ENCODE measurements at regions not wholly inside any gene's neighbourhood (a gene's known extent, or its start where the extent isn't known, plus 50 kb on each side); places are given as distances from the start of the nearest gene placed in this dataset.

- no peak for DNase-seq
- Histone ChIP-seq H3K4me1 (ENCODE audit: low read depth) (no peaks in the 10 kb centered on the region), H3K4me3 (no peak overlapping the region), H3K36me3 (ENCODE audit: low read depth) (no peaks in the 10 kb centered on the region), H3K9me3 (no peaks in the 10 kb centered on the region)
- no peak for ATAC-seq
- intact Hi-C loops (cut with DNase I, micrococcal nuclease), result no loop called here
- TF ChIP-seq, protein P1, sequence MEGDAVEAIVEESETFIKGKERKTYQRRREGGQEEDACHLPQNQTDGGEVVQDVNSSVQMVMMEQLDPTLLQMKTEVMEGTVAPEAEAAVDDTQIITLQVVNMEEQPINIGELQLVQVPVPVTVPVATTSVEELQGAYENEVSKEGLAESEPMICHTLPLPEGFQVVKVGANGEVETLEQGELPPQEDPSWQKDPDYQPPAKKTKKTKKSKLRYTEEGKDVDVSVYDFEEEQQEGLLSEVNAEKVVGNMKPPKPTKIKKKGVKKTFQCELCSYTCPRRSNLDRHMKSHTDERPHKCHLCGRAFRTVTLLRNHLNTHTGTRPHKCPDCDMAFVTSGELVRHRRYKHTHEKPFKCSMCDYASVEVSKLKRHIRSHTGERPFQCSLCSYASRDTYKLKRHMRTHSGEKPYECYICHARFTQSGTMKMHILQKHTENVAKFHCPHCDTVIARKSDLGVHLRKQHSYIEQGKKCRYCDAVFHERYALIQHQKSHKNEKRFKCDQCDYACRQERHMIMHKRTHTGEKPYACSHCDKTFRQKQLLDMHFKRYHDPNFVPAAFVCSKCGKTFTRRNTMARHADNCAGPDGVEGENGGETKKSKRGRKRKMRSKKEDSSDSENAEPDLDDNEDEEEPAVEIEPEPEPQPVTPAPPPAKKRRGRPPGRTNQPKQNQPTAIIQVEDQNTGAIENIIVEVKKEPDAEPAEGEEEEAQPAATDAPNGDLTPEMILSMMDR (IDR thresholded peaks at IDR 0.05), result no peak
Observed at GRCh38 chr7:136058546-136058945, 81.4 kb upstream of the MTPN start.

DNA sequence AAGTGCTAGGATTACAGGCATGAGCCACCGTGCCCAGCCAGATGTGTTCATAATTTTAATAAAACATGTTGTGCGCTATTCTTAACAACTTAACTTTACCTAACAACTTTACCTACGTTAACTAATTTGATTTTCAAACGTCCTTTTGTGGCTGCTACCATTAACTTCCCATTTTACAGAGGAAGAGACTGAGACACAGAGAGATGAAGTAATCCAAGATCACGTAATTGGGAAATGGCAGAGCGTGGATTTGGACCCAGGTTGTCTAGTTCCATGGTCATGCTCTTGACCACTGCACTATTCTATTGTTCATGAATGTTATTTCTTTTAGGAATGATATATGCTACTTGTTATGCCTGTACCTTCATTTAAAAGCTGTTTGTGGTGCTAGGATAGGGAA lies 80.3 kb upstream of the MTPN start:
- TF ChIP-seq, protein P1 (IDR thresholded peaks at IDR 0.05), result no peak
- Histone ChIP-seq H3K4me1 (ENCODE audit: low read depth) (no peaks in the 10 kb centered on the region), H3K9me3 (no peaks in the 10 kb centered on the region), H3K36me3 (ENCODE audit: low read depth) (no peaks in the 10 kb centered on the region), H3K4me3 (no peak overlapping the region)
- DNase-seq (no peak), ATAC-seq (no peak)
- intact Hi-C loops (cut with DNase I, micrococcal nuclease), result no loop called here

GRCh38 chr7:136056651-136057231 lies 79.6 kb upstream of the MTPN start:
- Histone ChIP-seq H3K36me3 (ENCODE audit: low read depth) (no peaks in the 10 kb centered on the region), H3K4me1 (ENCODE audit: low read depth) (no peaks in the 10 kb centered on the region), H3K4me3 (no peak overlapping the region), H3K9me3 (no peaks in the 10 kb centered on the region)
- intact Hi-C loops (cut with DNase I, micrococcal nuclease), result no loop called here
- TF ChIP-seq, protein P1 (IDR thresholded peaks at IDR 0.05), result no peak
- DNase-seq, result no peak
- no peak for ATAC-seq

DNA sequence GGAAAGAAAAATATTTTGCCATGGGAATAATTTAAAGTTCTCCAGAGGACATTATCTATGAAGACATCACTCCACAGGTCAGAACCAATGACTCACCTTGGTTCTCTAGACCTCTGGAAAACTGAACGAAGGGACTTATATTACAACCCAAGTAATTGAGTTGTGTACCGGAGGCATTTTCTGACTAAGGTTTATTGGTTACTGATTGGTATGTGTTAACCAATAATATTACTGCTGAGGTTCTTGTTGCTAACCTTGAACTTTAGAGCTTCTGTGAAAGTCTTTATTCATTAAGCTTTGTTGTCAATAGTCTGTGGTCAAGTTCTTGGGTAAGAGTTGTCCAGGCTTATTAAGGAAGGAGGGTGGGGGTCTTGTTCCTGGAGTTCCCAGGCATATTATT lies 78.1 kb upstream of the MTPN start:
- Histone ChIP-seq H3K9me3 (no peaks in the 10 kb centered on the region), H3K4me3 (no peak overlapping the region), H3K4me1 (ENCODE audit: low read depth) (no peaks in the 10 kb centered on the region), H3K36me3 (ENCODE audit: low read depth) (no peaks in the 10 kb centered on the region)
- TF ChIP-seq, protein P1 (IDR thresholded peaks at IDR 0.05), result no peak
- intact Hi-C loops (cut with DNase I, micrococcal nuclease), result no loop called here
- ATAC-seq (no peak), DNase-seq (no peak)

GRCh38 chr7:136053689-136054485 lies 76.7 kb upstream of the MTPN start:
- intact Hi-C loops (cut with DNase I, micrococcal nuclease), result no loop called here
- TF ChIP-seq, protein P1 (IDR thresholded peaks at IDR 0.05), result no peak
- no peak for ATAC-seq
- Histone ChIP-seq H3K4me3 (no peak overlapping the region), H3K9me3 (no peaks in the 10 kb centered on the region), H3K4me1 (ENCODE audit: low read depth) (no peaks in the 10 kb centered on the region), H3K36me3 (ENCODE audit: low read depth) (no peaks in the 10 kb centered on the region)
- DNase-seq, result no peak

All from mucosa of descending colon (tissue), 3 donors.